ENCODE measurements at regions not wholly inside any gene's neighbourhood (a gene's known extent, or its start where the extent isn't known, plus 50 kb on each side); places are given as distances from the start of the nearest gene placed in this dataset.
"Not testable (repeated sequence)": the region's sequence is repeated elsewhere in the genome, so short reads cannot be mapped to it uniquely, and the experiment has no call there.

GRCh38 chr16:80915079-80915450 lies 91.6 kb downstream of the CMC2 start:
- no peak for DNase-seq

GRCh38 chr16:80914379-80915078 lies 92.2 kb downstream of the CMC2 start:
- no peak for DNase-seq

GRCh38 chr16:80913397-80913796 lies 93.3 kb downstream of the CMC2 start:
- DNase-seq = no peak

- DNase-seq = no peak
Measured at GRCh38 chr16:80912651-80913050, 94.0 kb downstream of the CMC2 start.

- DNase-seq = no peak
Measured at GRCh38 chr16:80910434-80910833, 96.3 kb downstream of the CMC2 start.

- DNase-seq = no peak
Measured at GRCh38 chr16:80909720-80910119, 97.0 kb downstream of the CMC2 start.

GRCh38 chr16:80906169-80906568 lies 100.5 kb downstream of the CMC2 start:
- DNase-seq = not testable (repeated sequence)

- no peak for DNase-seq
Measured at GRCh38 chr16:80903616-80904015, 99.2 kb upstream of the CDYL2 start.

GRCh38 chr16:80902306-80903110 lies 98.1 kb upstream of the CDYL2 start:
- no peak for DNase-seq

GRCh38 chr16:80900593-80900954 lies 96.2 kb upstream of the CDYL2 start:
- DNase-seq = no peak

GRCh38 chr16:80899809-80900592 lies 95.6 kb upstream of the CDYL2 start:
- DNase-seq = peak; percentile 75

GRCh38 chr16:80896776-80897175 lies 92.4 kb upstream of the CDYL2 start:
- DNase-seq = no peak

- DNase-seq = no peak
Measured at GRCh38 chr16:80894091-80894490, 89.7 kb upstream of the CDYL2 start.

- DNase-seq = no peak
Measured at GRCh38 chr16:80893686-80894085, 89.3 kb upstream of the CDYL2 start.

GRCh38 chr16:80892395-80892794 lies 88.0 kb upstream of the CDYL2 start:
- not testable (repeated sequence) for DNase-seq

GRCh38 chr16:80889779-80890359 lies 85.5 kb upstream of the CDYL2 start:
- DNase-seq = no peak

- no peak for DNase-seq
Measured at GRCh38 chr16:80887062-80887461, 82.7 kb upstream of the CDYL2 start.

- no peak for DNase-seq
Measured at GRCh38 chr16:80883816-80884215, 79.4 kb upstream of the CDYL2 start.

GRCh38 chr16:80883159-80883642 lies 78.8 kb upstream of the CDYL2 start:
- DNase-seq = no peak

GRCh38 chr16:80875616-80876015 lies 71.2 kb upstream of the CDYL2 start:
- no peak for DNase-seq

GRCh38 chr16:80874925-80875324 lies 70.5 kb upstream of the CDYL2 start:
- no peak for DNase-seq

- DNase-seq = no peak
Measured at GRCh38 chr16:80862160-80862705, 57.8 kb upstream of the CDYL2 start.
